ENCODE measurements at regions not wholly inside any gene's neighbourhood (a gene's known extent, or its start where the extent isn't known, plus 50 kb on each side); places are given as distances from the start of the nearest gene placed in this dataset.

- TF ChIP-seq CTCF (IDR thresholded peaks at IDR 0.05; ENCODE audit: borderline replicate concordance, extremely low read depth, low read length, poor library complexity, severe bottlenecking) (no peak), EZH2 (IDR thresholded peaks at IDR 0.05; ENCODE audit: borderline replicate concordance, low read depth, low read length, severe bottlenecking) (no peak)
Measured at GRCh38 chr11:70776914-70777532, 378.7 kb downstream of the CTTN start.
